ENCODE measurements at regions not wholly inside any gene's neighbourhood (a gene's known extent, or its start where the extent isn't known, plus 50 kb on each side); places are given as distances from the start of the nearest gene placed in this dataset.

- TF ChIP-seq CTCF (IDR thresholded peaks at IDR 0.05; ENCODE audit: poor library complexity) (no peak), EZH2 (IDR thresholded peaks at IDR 0.05; ENCODE audit: borderline replicate concordance) (no peak), EZH2phosphoT487 (IDR thresholded peaks at IDR 0.05; ENCODE audit: low read depth, severe bottlenecking, unreplicated experiment) (no peak)
Observed at GRCh38 chr15:80350941-80351610, 53.1 kb upstream of the ARNT2 start.
